H1 (cell line): ENCODE measurements at regions not wholly inside any gene's neighbourhood (a gene's known extent, or its start where the extent isn't known, plus 50 kb on each side); places are given as distances from the start of the nearest gene placed in this dataset.

Experiments
- CTCF ChIA-PET: fragments of 300-600 bp; sonication (Branson Sonifier 250); formaldehyde crosslinking; loops from one replicate; lab custom pipeline; 2021; ENCODE audit not compliant: partially characterized antibody; lab: Charles Lee
- POLR2A ChIA-PET: fragments of 300-600 bp; sonication (Branson Sonifier 250); formaldehyde crosslinking; loops from one replicate; lab custom pipeline; 2021; ENCODE audit warnings: inconsistent platforms; ENCODE audit not compliant: partially characterized antibody; lab: Charles Lee
- DNase-seq, 2 experiments: peaks; one replicate each; pipeline versions ENCODE4 v3.0.0 to v3.0.0-alpha.2; 2010 to 2022; ENCODE audit warnings: low spot score in 2 of 2, low read depth in 1 of 2, mixed read lengths in 1 of 2
- FAIRE-seq: peaks from 2 replicates; lab custom pipeline; 2011; peaks lifted over from hg19 to GRCh38; lab: Jason Lieb, UNC
- H2AFZ ChIP-seq: 2 replicates; pipeline ENCODE4 v1.8.1; 2012; ENCODE audit warnings: low read length, inconsistent platforms
- H2AK5ac ChIP-seq: 2 replicates; pipeline ENCODE4 v1.6.1; 2013; ENCODE audit warnings: low read depth, low read length
- H2BK120ac ChIP-seq: replicated peaks from 2 replicates; pipeline ENCODE3; 2013; ENCODE audit warnings: low read depth, low read length, inconsistent platforms
- H2BK12ac ChIP-seq: 2 replicates; pipeline ENCODE4 v1.6.1; 2013; ENCODE audit warnings: low read depth, low read length
- H2BK15ac ChIP-seq: 2 replicates; pipeline ENCODE4 v1.6.1; 2013; ENCODE audit warnings: low read length
- H2BK20ac ChIP-seq: 2 replicates; pipeline ENCODE4 v1.6.1; 2013; ENCODE audit warnings: low read length
- H2BK5ac ChIP-seq: 2 replicates; pipeline ENCODE4 v1.6.1; 2013; ENCODE audit warnings: low read depth, low read length
- H3K14ac ChIP-seq: 2 replicates; pipeline ENCODE4 v1.6.1; 2013; ENCODE audit warnings: inconsistent platforms; ENCODE audit not compliant: insufficient read length
- H3K18ac ChIP-seq: 2 replicates; pipeline ENCODE4 v1.6.1; 2013; ENCODE audit warnings: low read length; ENCODE audit errors: extremely low read depth
- H3K23ac ChIP-seq: 2 replicates; pipeline ENCODE4 v1.6.1; 2013; ENCODE audit warnings: inconsistent platforms; ENCODE audit not compliant: insufficient read length
- H3K23me2 ChIP-seq: 2 replicates; pipeline ENCODE4 v1.6.1; 2013; ENCODE audit warnings: low read depth, low read length
- H3K27ac ChIP-seq: 2 replicates; pipeline ENCODE4 v1.6.1; 2011; ENCODE audit warnings: low read depth, low read length, inconsistent platforms
- H3K27me3 ChIP-seq, 4 experiments: replicated peaks in 1 of 4; 1 replicate in 1 of 4; 2 replicates in 3 of 4; pipeline versions ENCODE4 v1.6.1 to v1.8.1; 2011 to 2013; ENCODE audit warnings: low read length in 3 of 4, mild to moderate bottlenecking in 3 of 4, inconsistent platforms in 2 of 4, mixed read lengths in 2 of 4, moderate library complexity in 1 of 4; ENCODE audit not compliant: control insufficient read depth in 3 of 4, insufficient read depth in 3 of 4; ENCODE audit errors: extremely low read depth in 1 of 4
- H3K36me3 ChIP-seq, 4 experiments: 2 replicates each; pipeline versions ENCODE4 v1.6.1 to v1.8.1; 2011 to 2013; ENCODE audit warnings: mild to moderate bottlenecking in 4 of 4, low read length in 3 of 4, moderate library complexity in 2 of 4, control low read depth in 1 of 4, inconsistent platforms in 1 of 4; ENCODE audit not compliant: insufficient read depth in 4 of 4, control insufficient read depth in 2 of 4
- H3K4ac ChIP-seq: replicated peaks from 2 replicates; pipeline ENCODE3; 2013; ENCODE audit warnings: low read length, low read depth, mixed read lengths, inconsistent platforms; ENCODE audit not compliant: insufficient read length
- H3K4me1 ChIP-seq, 4 experiments: replicated peaks in 1 of 4; 1 replicate in 1 of 4; 2 replicates in 3 of 4; pipeline versions ENCODE4 v1.6.1 to v1.8.1; 2011 to 2013; ENCODE audit warnings: low read length in 3 of 4, inconsistent platforms in 2 of 4, mixed read lengths in 1 of 4; ENCODE audit not compliant: insufficient read depth in 4 of 4, control insufficient read depth in 3 of 4
- H3K4me2 ChIP-seq, 2 experiments: 2 replicates each; pipeline versions ENCODE4 v1.6.1 to v1.8.1; 2011 to 2013; ENCODE audit warnings: low read depth in 2 of 2, low read length in 2 of 2, control low read depth in 1 of 2, inconsistent platforms in 1 of 2, mild to moderate bottlenecking in 1 of 2; ENCODE audit not compliant: insufficient read depth in 1 of 2
- H3K4me3 ChIP-seq, 4 experiments: fragments of 200-600, 300-600 bp in 1 of 4; sonication (generic), shearing (Covaris generic), sonication (Bioruptor Twin) in 1 of 4; 2 replicates each; pipeline versions ENCODE4 v1.5.1 to v1.8.1; 2011 to 2016; ENCODE audit warnings: low read length in 4 of 4, low read depth in 3 of 4, control low read depth in 2 of 4, inconsistent platforms in 2 of 4, mild to moderate bottlenecking in 2 of 4, mixed read lengths in 1 of 4, moderate library complexity in 1 of 4; ENCODE audit not compliant: insufficient read depth in 2 of 4; ENCODE audit errors: extremely low read depth in 1 of 4
- H3K56ac ChIP-seq: replicated peaks from 2 replicates; pipeline ENCODE3; 2013; ENCODE audit warnings: low read depth, mild to moderate bottlenecking, mixed read lengths, low read length, inconsistent platforms; ENCODE audit not compliant: insufficient read length
- H3K79me1 ChIP-seq: 2 replicates; pipeline ENCODE4 v1.6.1; 2013; ENCODE audit warnings: low read depth, low read length, control low read depth
- H3K79me2 ChIP-seq, 2 experiments: 2 replicates each; pipeline versions ENCODE4 v1.6.1 to v1.8.1; 2012 to 2013; ENCODE audit warnings: low read length in 2 of 2, mild to moderate bottlenecking in 2 of 2, inconsistent platforms in 1 of 2; ENCODE audit not compliant: insufficient read depth in 2 of 2, control insufficient read depth in 1 of 2
- H3K9ac ChIP-seq, 4 experiments: replicated peaks in 1 of 4; 1 replicate in 1 of 4; 2 replicates in 3 of 4; pipeline versions ENCODE4 v1.6.1 to v1.8.1; 2011 to 2013; ENCODE audit warnings: low read depth in 3 of 4, low read length in 3 of 4, control low read depth in 2 of 4, mild to moderate bottlenecking in 2 of 4, moderate library complexity in 2 of 4, inconsistent platforms in 1 of 4; ENCODE audit errors: extremely low read depth in 1 of 4
- H3K9me3 ChIP-seq, 2 experiments: 2 replicates each; pipeline versions ENCODE4 v1.6.1 to v1.8.1; 2012 to 2013; ENCODE audit warnings: mild to moderate bottlenecking in 2 of 2, moderate library complexity in 2 of 2, control low read depth in 1 of 2, inconsistent platforms in 1 of 2, low read depth in 1 of 2, low read length in 1 of 2, mixed read lengths in 1 of 2; ENCODE audit not compliant: insufficient read depth in 2 of 2
- H4K20me1 ChIP-seq, 2 experiments: replicated peaks in 1 of 2; 2 replicates each; pipeline versions ENCODE3 to v1.8.1; 2011 to 2013; ENCODE audit warnings: inconsistent platforms in 2 of 2, low read length in 2 of 2, mild to moderate bottlenecking in 1 of 2; ENCODE audit not compliant: insufficient read depth in 2 of 2, control insufficient read depth in 1 of 2
- H4K5ac ChIP-seq: 2 replicates; pipeline ENCODE4 v1.6.1; 2013; ENCODE audit warnings: low read length, low read depth, mixed read lengths, inconsistent platforms; ENCODE audit not compliant: insufficient read length
- H4K8ac ChIP-seq: 2 replicates; pipeline ENCODE4 v1.8.0; 2013; ENCODE audit warnings: mild to moderate bottlenecking, moderate library complexity, low read length, inconsistent platforms; ENCODE audit not compliant: insufficient read depth; ENCODE audit errors: extremely low read depth
- H4K91ac ChIP-seq: replicated peaks from 2 replicates; pipeline ENCODE3; 2013; ENCODE audit warnings: low read length, mixed read lengths, inconsistent platforms; ENCODE audit not compliant: insufficient read length
- GTF2F1 ChIP-seq: IDR thresholded peaks from 2 replicates; pipeline ENCODE4 v1.6.1; 2012; ENCODE audit warnings: low read depth, low read length, improper control_type of control experiment, borderline replicate concordance
- KDM4A ChIP-seq: IDR thresholded peaks from one replicate; pipeline ENCODE4 v1.7.1; 2012; ENCODE audit warnings: low read depth, mild to moderate bottlenecking, moderate library complexity, low read length, inconsistent platforms; ENCODE audit not compliant: severe bottlenecking
- RXRA ChIP-seq: IDR thresholded peaks from 2 replicates; pipeline ENCODE4 v1.6.1; 2011; ENCODE audit warnings: low read depth, mild to moderate bottlenecking, low read length, moderate library complexity; ENCODE audit not compliant: insufficient read depth
- SIX5 ChIP-seq: IDR thresholded peaks from 2 replicates; pipeline ENCODE4 v1.6.1; 2011; ENCODE audit warnings: mild to moderate bottlenecking, low read depth, low read length
- whole genome bisulfite sequencing, 2 experiments: shearing (Covaris generic) in 1 of 2; methylation state at CpG; one replicate each; pipeline versions ENCODE4 v1.1.6 to v1.1.7; 2013 to 2015; ENCODE audit warnings: low lambda C conversion rate in 2 of 2, mixed read lengths in 2 of 2, inconsistent platforms in 1 of 2, low coverage in 1 of 2, missing lambda C conversion rate in 1 of 2; ENCODE audit not compliant: insufficient replicate concordance in 2 of 2, insufficient coverage in 1 of 2, insufficient read length in 1 of 2; ENCODE audit errors: extremely low coverage in 1 of 2, missing lambda C conversion rate in 1 of 2; 5-methylcytosine and 5-hydroxymethylcytosine counted together

- ChIA-PET POLR2A (no interaction called here), CTCF (no interaction called here)
- Histone ChIP-seq H4K5ac (no peak overlapping the region), H2AFZ (peak overlapping the region; percentile 59; the same call in 1 of the 2 replicates), H3K79me2 (no peaks in the 10 kb centered on the region), H3K56ac (no peak overlapping the region), H3K18ac (no peak overlapping the region), H2AK5ac (no peak overlapping the region), H4K8ac (no peak overlapping the region), H3K23me2 (no peaks in the 10 kb centered on the region), H3K4me3 (no peak overlapping the region), H3K27ac (no peak overlapping the region), H2BK12ac (no peak overlapping the region), H4K91ac (no peak overlapping the region), H3K9me3 (no peaks in the 10 kb centered on the region), H2BK120ac (no peak overlapping the region), H3K14ac (no peak overlapping the region), H3K23ac (no peak overlapping the region), H3K4me2 (no peak overlapping the region), H4K20me1 (no peaks in the 10 kb centered on the region), H3K9ac (no peak overlapping the region), H2BK20ac (no peak overlapping the region), H3K4ac (no peak overlapping the region), H2BK15ac (no peak overlapping the region), H3K4me1 (no peaks in the 10 kb centered on the region), H3K36me3 (no peaks in the 10 kb centered on the region), H2BK5ac (no peak overlapping the region), H3K27me3 (peaks cover 0 to 1% (median 0%) of the 10 kb centered on the region in 4 experiments; a peak in 1 of 7 replicates), H3K79me1 (no peaks in the 10 kb centered on the region)
- WGBS, 2 experiments = 92% methylated on average over 3 of the region's 3 CpGs; no CpG with 5 or more reads in 1 of the 2 experiments
- TF ChIP-seq RXRA (no peak), KDM4A (no peak), SIX5 (no peak), GTF2F1 (no peak)
- FAIRE-seq (no peak), DNase-seq (no peak)
Measured at GRCh38 chr14:42541535-42542001, 934.9 kb downstream of the LRFN5 start.
